ENCODE measurements at regions not wholly inside any gene's neighbourhood (a gene's known extent, or its start where the extent isn't known, plus 50 kb on each side); places are given as distances from the start of the nearest gene placed in this dataset.

GRCh38 chr9:36770025-36770424 is 197.3 kb downstream of the MELK start:
- no peaks in the 10 kb centered on the region for H3K27me3 ChIP-seq
- H3K36me3 ChIP-seq = no peaks in the 10 kb centered on the region

GRCh38 chr9:36772449-36773403 is 200.0 kb downstream of the MELK start:
- Histone ChIP-seq H3K9me3 (replicated peaks in 1 of 11) (no peaks in the 10 kb centered on the region), H3K9ac (no peak overlapping the region), H3K27ac (no peak overlapping the region), H3K36me3 (no peaks in the 10 kb centered on the region), H3K27me3 (no peaks in the 10 kb centered on the region), H4K20me1 (no peaks in the 10 kb centered on the region), H3K4me1 (no peaks in the 10 kb centered on the region), H3K4me2 (no peak overlapping the region), H3K4me3 (no peak overlapping the region)
- TF ChIP-seq Cebpa-rat (IDR thresholded peaks at IDR 0.05) = no peak

More at GRCh38 chr9:36770025-36770424, 197.3 kb downstream of the MELK start:
- peaks cover 0 to 15% (median 8%) of the 10 kb centered on the region in 10 experiments; a peak in 16 of 20 replicates for H3K4me1 ChIP-seq
- H3K9ac ChIP-seq = no peak overlapping the region
- H3K4me3 ChIP-seq = no peak overlapping the region
- no peak overlapping the region for H3K27ac ChIP-seq
- TF ChIP-seq Cebpa-rat (IDR thresholded peaks at IDR 0.05) = no peak
- H3K4me2 ChIP-seq = no peak overlapping the region
- H3K9me3 ChIP-seq (replicated peaks in 1 of 11) = no peaks in the 10 kb centered on the region
- no peaks in the 10 kb centered on the region for H4K20me1 ChIP-seq

DNA sequence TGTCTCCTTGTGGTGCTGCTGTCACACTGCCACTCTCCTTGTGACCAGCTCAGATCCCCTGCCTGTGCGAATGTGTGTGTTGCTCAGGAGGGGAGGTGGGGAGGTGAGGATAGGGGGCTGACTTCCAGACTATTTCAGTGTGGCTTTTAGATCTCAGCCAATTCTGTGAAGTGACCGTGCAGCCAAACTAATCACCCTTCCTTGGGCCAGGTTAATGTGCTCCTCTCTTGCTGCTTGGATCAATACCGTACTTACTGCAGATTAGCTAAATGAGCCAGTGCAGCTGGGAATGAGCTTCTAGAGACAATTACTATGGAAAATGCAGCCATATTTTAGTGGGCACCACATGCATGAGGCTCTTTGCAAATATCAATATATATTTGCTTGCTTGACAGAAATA is 206.0 kb downstream of the MELK start:
- Histone ChIP-seq H3K9me3 (replicated peaks in 1 of 11) (no peaks in the 10 kb centered on the region), H3K27me3 (no peaks in the 10 kb centered on the region), H3K36me3 (no peaks in the 10 kb centered on the region), H4K20me1 (no peaks in the 10 kb centered on the region), H3K4me2 (no peak overlapping the region), H3K4me1 (peaks cover 0 to 8% (median 0%) of the 10 kb centered on the region in 10 experiments; a peak in 1 of 20 replicates), H3K4me3 (no peak overlapping the region), H3K27ac (no peak overlapping the region), H3K9ac (no peak overlapping the region)
- no peak for TF ChIP-seq Cebpa-rat (IDR thresholded peaks at IDR 0.05)

- Histone ChIP-seq H3K9ac (no peak overlapping the region), H3K27ac (no peak overlapping the region), H3K27me3 (no peaks in the 10 kb centered on the region), H3K4me1 (peaks cover 0 to 8% (median 0%) of the 10 kb centered on the region in 10 experiments; a peak in 1 of 20 replicates), H3K4me3 (no peak overlapping the region), H3K36me3 (no peaks in the 10 kb centered on the region), H4K20me1 (no peaks in the 10 kb centered on the region), H3K9me3 (replicated peaks in 1 of 11) (no peaks in the 10 kb centered on the region), H3K4me2 (no peak overlapping the region)
- TF ChIP-seq Cebpa-rat (IDR thresholded peaks at IDR 0.05) = no peak
Observed at GRCh38 chr9:36779582-36779981, 206.9 kb downstream of the MELK start.

DNA sequence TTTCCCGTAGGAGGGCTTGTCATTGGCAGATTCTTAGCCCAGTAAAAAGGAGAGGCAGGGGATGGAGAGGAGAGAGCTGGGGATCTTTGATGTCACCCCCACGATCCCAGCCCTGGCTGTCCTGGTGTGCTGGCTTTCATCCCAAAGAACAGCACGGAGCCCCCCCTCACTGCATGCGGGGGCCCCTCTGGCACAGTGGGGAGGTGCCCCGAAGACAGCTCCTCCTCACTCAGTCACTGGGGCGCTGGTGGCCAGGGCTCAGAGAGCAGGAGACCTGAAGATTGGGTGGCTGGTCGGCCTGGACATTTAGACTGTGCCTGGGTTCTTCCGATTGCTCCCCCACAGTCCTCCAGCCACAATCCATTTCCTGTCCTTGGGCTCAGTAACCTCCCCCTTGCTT is 207.5 kb downstream of the MELK start:
- 0 out of 22 replicates have a peak overlapping the region, but pooled peaks of 1 of the 11 experiments have one; percentile 0 for H3K4me2 ChIP-seq
- no peak overlapping the region for H3K9ac ChIP-seq
- TF ChIP-seq Cebpa-rat (IDR thresholded peaks at IDR 0.05) = no peak
- no peak overlapping the region for H3K27ac ChIP-seq
- H4K20me1 ChIP-seq = no peaks in the 10 kb centered on the region
- peaks cover 0 to 8% (median 0%) of the 10 kb centered on the region in 10 experiments; a peak in 1 of 20 replicates for H3K4me1 ChIP-seq
- no peaks in the 10 kb centered on the region for H3K36me3 ChIP-seq
- no peak overlapping the region for H3K4me3 ChIP-seq
- H3K9me3 ChIP-seq (replicated peaks in 1 of 11) = no peaks in the 10 kb centered on the region
- H3K27me3 ChIP-seq = no peaks in the 10 kb centered on the region

- H3K27ac ChIP-seq = no peak overlapping the region
- no peak overlapping the region; a peak in 1 of 22 replicates for H3K4me2 ChIP-seq
- TF ChIP-seq Cebpa-rat (IDR thresholded peaks at IDR 0.05) = no peak
- H3K4me1 ChIP-seq = peaks cover 0 to 8% (median 0%) of the 10 kb centered on the region in 10 experiments; a peak in 3 of 20 replicates
- H3K4me3 ChIP-seq = no peak overlapping the region
- H3K9ac ChIP-seq = no peak overlapping the region
- H4K20me1 ChIP-seq = no peaks in the 10 kb centered on the region
- H3K9me3 ChIP-seq (replicated peaks in 1 of 11) = no peaks in the 10 kb centered on the region
- H3K36me3 ChIP-seq = no peaks in the 10 kb centered on the region
- no peaks in the 10 kb centered on the region for H3K27me3 ChIP-seq
Observed at GRCh38 chr9:36781533-36781932, 208.8 kb downstream of the MELK start.

All from BLaER1 treated with 17β-estradiol and CSF1 and Interleukin-3, amounts not matched to agents 10 nM and 100 nM (cell line).